Kidney epithelial cell (primary cell): ENCODE measurements at regions not wholly inside any gene's neighbourhood (a gene's known extent, or its start where the extent isn't known, plus 50 kb on each side); places are given as distances from the start of the nearest gene placed in this dataset.

ENCODE experiments used
- DNase-seq: peaks from one replicate; pipeline ENCODE4 v3.0.0-alpha.2; 2010; ENCODE audit warnings: low read depth
- H3K27me3 ChIP-seq: 2 replicates; pipeline ENCODE4 v1.6.0; 2011; ENCODE audit warnings: low read length; ENCODE audit not compliant: control insufficient read depth, insufficient read depth
- H3K36me3 ChIP-seq: 2 replicates; pipeline ENCODE4 v1.5.1; 2011; ENCODE audit warnings: low read length; ENCODE audit not compliant: control insufficient read depth, insufficient read depth
- H3K4me3 ChIP-seq: 2 replicates; pipeline ENCODE4 v1.5.1; 2011; ENCODE audit warnings: low read depth, mild to moderate bottlenecking, control low read depth, low read length
- TF ChIP-seq, protein P1 (sequence below): IDR thresholded peaks from 2 replicates; pipeline ENCODE4 v1.5.1; 2011; ENCODE audit warnings: mild to moderate bottlenecking, moderate library complexity, low read length, control low read depth, inconsistent platforms; ENCODE audit not compliant: insufficient read depth, poor library complexity, severe bottlenecking

GRCh38 chr5:81835814-81836367, 85.0 kb upstream of the SSBP2 start:
- no peak for DNase-seq
- H3K4me3 ChIP-seq, result no peak overlapping the region
- TF ChIP-seq, protein P1, sequence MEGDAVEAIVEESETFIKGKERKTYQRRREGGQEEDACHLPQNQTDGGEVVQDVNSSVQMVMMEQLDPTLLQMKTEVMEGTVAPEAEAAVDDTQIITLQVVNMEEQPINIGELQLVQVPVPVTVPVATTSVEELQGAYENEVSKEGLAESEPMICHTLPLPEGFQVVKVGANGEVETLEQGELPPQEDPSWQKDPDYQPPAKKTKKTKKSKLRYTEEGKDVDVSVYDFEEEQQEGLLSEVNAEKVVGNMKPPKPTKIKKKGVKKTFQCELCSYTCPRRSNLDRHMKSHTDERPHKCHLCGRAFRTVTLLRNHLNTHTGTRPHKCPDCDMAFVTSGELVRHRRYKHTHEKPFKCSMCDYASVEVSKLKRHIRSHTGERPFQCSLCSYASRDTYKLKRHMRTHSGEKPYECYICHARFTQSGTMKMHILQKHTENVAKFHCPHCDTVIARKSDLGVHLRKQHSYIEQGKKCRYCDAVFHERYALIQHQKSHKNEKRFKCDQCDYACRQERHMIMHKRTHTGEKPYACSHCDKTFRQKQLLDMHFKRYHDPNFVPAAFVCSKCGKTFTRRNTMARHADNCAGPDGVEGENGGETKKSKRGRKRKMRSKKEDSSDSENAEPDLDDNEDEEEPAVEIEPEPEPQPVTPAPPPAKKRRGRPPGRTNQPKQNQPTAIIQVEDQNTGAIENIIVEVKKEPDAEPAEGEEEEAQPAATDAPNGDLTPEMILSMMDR, result no peak

GRCh38 chr5:81834021-81834660, 83.2 kb upstream of the SSBP2 start:
- DNase-seq, result no peak
- H3K36me3 ChIP-seq, result no peaks in the 10 kb centered on the region
- H3K27me3 ChIP-seq, result no peaks in the 10 kb centered on the region
- TF ChIP-seq, protein P1, result no peak
- no peak overlapping the region for H3K4me3 ChIP-seq

More at GRCh38 chr5:81835814-81836367, 85.0 kb upstream of the SSBP2 start:
- no peaks in the 10 kb centered on the region for H3K27me3 ChIP-seq
- no peaks in the 10 kb centered on the region for H3K36me3 ChIP-seq

DNA sequence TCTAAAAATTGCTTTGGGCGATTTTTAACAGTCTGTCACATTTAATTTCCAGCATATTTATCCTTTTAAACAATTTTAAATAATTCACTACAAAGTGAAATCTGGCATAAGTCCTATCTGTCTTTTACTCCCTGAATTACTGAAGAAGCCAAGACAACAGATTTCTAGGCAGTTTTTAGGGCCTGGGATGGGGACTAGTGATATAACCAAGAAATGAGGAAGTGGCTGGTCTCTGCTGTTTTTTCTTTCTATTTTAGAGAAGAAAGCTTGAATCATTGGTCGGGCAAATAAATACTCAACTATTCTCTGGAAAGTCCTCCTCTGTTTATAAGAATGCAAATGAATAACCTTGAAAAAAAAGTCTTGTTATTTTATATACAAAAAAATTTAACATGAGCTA, 79.7 kb upstream of the SSBP2 start:
- Histone ChIP-seq H3K4me3 (no peak overlapping the region), H3K27me3 (no peaks in the 10 kb centered on the region), H3K36me3 (no peaks in the 10 kb centered on the region)
- no peak for DNase-seq
- TF ChIP-seq, protein P1, result no peak

DNA sequence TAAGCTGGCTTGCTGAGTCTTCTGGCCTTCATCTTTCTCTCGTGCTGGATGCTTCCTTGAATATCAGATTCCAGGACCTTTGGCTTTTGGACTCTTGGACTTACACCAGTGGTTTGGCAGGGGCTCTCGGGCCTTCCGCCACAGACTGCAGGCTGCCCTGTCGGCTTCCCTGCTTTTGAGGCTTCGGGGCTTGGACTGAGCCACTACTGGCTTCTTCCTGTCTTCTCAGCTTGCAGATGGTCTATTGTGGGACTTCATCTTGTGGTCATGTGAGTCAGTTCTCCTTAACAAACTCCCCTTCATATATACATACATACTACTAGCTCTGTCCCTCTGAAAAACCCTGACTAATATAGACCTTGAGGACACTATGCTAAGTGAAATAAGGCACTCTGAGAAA, 78.3 kb upstream of the SSBP2 start:
- Histone ChIP-seq H3K27me3 (no peaks in the 10 kb centered on the region), H3K4me3 (no peak overlapping the region), H3K36me3 (no peaks in the 10 kb centered on the region)
- no peak for DNase-seq
- TF ChIP-seq, protein P1, result no peak

GRCh38 chr5:81827500-81827899, 76.6 kb upstream of the SSBP2 start:
- H3K27me3 ChIP-seq, result no peaks in the 10 kb centered on the region
- H3K4me3 ChIP-seq, result no peak overlapping the region
- H3K36me3 ChIP-seq, result no peaks in the 10 kb centered on the region
- DNase-seq, result no peak
- TF ChIP-seq, protein P1, result no peak

DNA sequence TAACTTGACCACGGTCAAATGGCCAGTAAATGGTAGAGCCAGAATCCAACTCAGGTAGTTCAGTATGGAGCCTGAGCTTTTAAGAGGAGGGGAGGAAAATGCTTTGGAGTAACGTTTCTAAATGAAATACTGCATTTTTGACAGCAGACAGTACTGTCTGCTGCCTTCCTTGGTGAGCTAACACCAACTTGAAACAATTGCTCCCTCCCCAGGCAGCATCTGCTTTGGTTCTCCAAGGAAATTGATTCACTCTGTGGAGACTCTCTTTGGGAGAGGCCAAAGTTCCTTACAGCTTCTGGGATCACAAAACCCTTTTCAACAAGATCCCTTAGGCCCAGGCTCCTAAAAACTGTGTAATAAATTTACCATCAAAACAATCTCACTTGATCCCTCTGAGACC, 75.2 kb upstream of the SSBP2 start:
- no peak for DNase-seq
- Histone ChIP-seq H3K36me3 (no peaks in the 10 kb centered on the region), H3K4me3 (no peak overlapping the region), H3K27me3 (no peaks in the 10 kb centered on the region)
- TF ChIP-seq, protein P1, result no peak
